CD14-positive monocyte (primary cell): ENCODE measurements at regions not wholly inside any gene's neighbourhood (a gene's known extent, or its start where the extent isn't known, plus 50 kb on each side); places are given as distances from the start of the nearest gene placed in this dataset.
A peak's percentile ranks its signal among the peaks of the same experiment; 100 is the strongest.

Source experiments
- DNase-seq, 3 donors: peaks; one replicate each; pipeline ENCODE4 v3.0.0-alpha.2; 2011 to 2022
- H2AFZ ChIP-seq: 2 replicates; pipeline ENCODE4 v1.6.0; 2012; ENCODE audit warnings: mild to moderate bottlenecking, low read depth, low read length, inconsistent platforms; ENCODE audit not compliant: insufficient read depth, poor library complexity, severe bottlenecking
- H3K27ac ChIP-seq, 2 donors: 1 replicate in 1 of 2; 2 replicates in 1 of 2; pipeline ENCODE4 v1.5.1; 2012 to 2013; ENCODE audit warnings: low read length in 2 of 2, control low read depth in 1 of 2, inconsistent platforms in 1 of 2, low read depth in 1 of 2, mild to moderate bottlenecking in 1 of 2
- H3K27me3 ChIP-seq, 2 donors: one replicate each; pipeline versions ENCODE4 v1.6.0 to v1.6.1; 2011 to 2013; ENCODE audit warnings: low read length in 2 of 2; ENCODE audit not compliant: control insufficient read depth in 2 of 2, insufficient read depth in 2 of 2
- H3K36me3 ChIP-seq, 2 donors: replicated peaks in 1 of 2; 1 replicate in 1 of 2; 2 replicates in 1 of 2; pipeline versions ENCODE4 v1.5.1 to v1.6.1; 2012 to 2013; ENCODE audit warnings: low read length in 2 of 2, control low read depth in 1 of 2, inconsistent platforms in 1 of 2, mild to moderate bottlenecking in 1 of 2; ENCODE audit not compliant: insufficient read depth in 2 of 2, control insufficient read depth in 1 of 2
- H3K4me1 ChIP-seq, 2 donors: 1 replicate in 1 of 2; 2 replicates in 1 of 2; pipeline versions ENCODE4 v1.5.1 to v1.6.1; 2012 to 2013; ENCODE audit warnings: low read length in 2 of 2, control low read depth in 1 of 2, inconsistent platforms in 1 of 2, mild to moderate bottlenecking in 1 of 2, moderate library complexity in 1 of 2; ENCODE audit not compliant: insufficient read depth in 2 of 2, control insufficient read depth in 1 of 2
- H3K4me2 ChIP-seq: replicated peaks from 2 replicates; pipeline ENCODE3; 2012; ENCODE audit warnings: low read length, moderate library complexity, mild to moderate bottlenecking; ENCODE audit not compliant: poor library complexity, severe bottlenecking; ENCODE audit errors: extremely low read depth
- H3K4me3 ChIP-seq, 3 experiments: fragments of 200-600 bp in 1 of 3; sonication (generic) in 1 of 3; replicated peaks in 1 of 3; 1 replicate in 2 of 3; 2 replicates in 1 of 3; pipeline ENCODE4 v1.5.1; 2011 to 2013; ENCODE audit warnings: low read length in 3 of 3, mild to moderate bottlenecking in 3 of 3, control low read depth in 2 of 3, low read depth in 2 of 3, inconsistent platforms in 1 of 3, moderate library complexity in 1 of 3
- H3K79me2 ChIP-seq: 2 replicates; pipeline ENCODE4 v1.6.0; 2012; ENCODE audit warnings: mild to moderate bottlenecking, control low read depth, inconsistent platforms, low read length, moderate library complexity; ENCODE audit not compliant: insufficient read depth
- H3K9ac ChIP-seq: 2 replicates; pipeline ENCODE4 v1.6.0; 2017; ENCODE audit warnings: low read length, mild to moderate bottlenecking; ENCODE audit not compliant: insufficient read depth, poor library complexity, severe bottlenecking
- H3K9me3 ChIP-seq, 2 donors: replicated peaks in 1 of 2; 1 replicate in 1 of 2; 2 replicates in 1 of 2; pipeline versions ENCODE4 v1.5.1 to v1.6.1; 2012 to 2013; ENCODE audit warnings: low read length in 2 of 2, control low read depth in 1 of 2; ENCODE audit not compliant: control insufficient read depth in 1 of 2, insufficient read depth in 1 of 2
- H4K20me1 ChIP-seq: 2 replicates; pipeline ENCODE4 v1.6.0; 2012; ENCODE audit warnings: mild to moderate bottlenecking, low read length, control low read depth, moderate library complexity; ENCODE audit not compliant: insufficient read depth
- H3K27ac Mint-ChIP-seq, 7 donors: one replicate each; pipeline ENCODE4 v1.8.0; 2020; ENCODE audit warnings: mild to moderate bottlenecking in 7 of 7, mixed read lengths in 7 of 7, moderate library complexity in 6 of 7, inconsistent platforms in 2 of 7
- H3K27me3 Mint-ChIP-seq, 3 donors: one replicate each; pipeline ENCODE4 v1.8.0; 2021 to 2022; ENCODE audit warnings: low read depth in 3 of 3, mild to moderate bottlenecking in 3 of 3, mixed read lengths in 3 of 3, moderate library complexity in 3 of 3, inconsistent platforms in 1 of 3
- H3K36me3 Mint-ChIP-seq, 2 donors: one replicate each; pipeline ENCODE4 v1.8.0; 2020; ENCODE audit warnings: mixed read lengths in 2 of 2, inconsistent platforms in 1 of 2, mild to moderate bottlenecking in 1 of 2
- H3K4me1 Mint-ChIP-seq: one replicate; pipeline ENCODE4 v1.8.0; 2020; ENCODE audit warnings: mild to moderate bottlenecking, mixed read lengths
- H3K4me3 Mint-ChIP-seq, 2 donors: one replicate each; pipeline ENCODE4 v1.8.0; 2020; ENCODE audit warnings: mild to moderate bottlenecking in 2 of 2, mixed read lengths in 2 of 2, moderate library complexity in 1 of 2
- H3K9me3 Mint-ChIP-seq, 7 donors: one replicate each; pipeline ENCODE4 v1.8.0; 2020 to 2022; ENCODE audit warnings: mixed read lengths in 7 of 7, mild to moderate bottlenecking in 6 of 7, moderate library complexity in 6 of 7, inconsistent platforms in 2 of 7
- CTCF ChIP-seq: fragments of 200-600 bp; IDR thresholded peaks from one replicate; pipeline ENCODE4 v1.8.0; 2022; ENCODE audit warnings: antibody characterized with exemption, mild to moderate bottlenecking
- WGBS: methylation state at CpG from one replicate; pipeline ENCODE4 v1.1.5; 2013; ENCODE audit warnings: missing lambda C conversion rate; ENCODE audit not compliant: insufficient coverage; 5-methylcytosine and 5-hydroxymethylcytosine counted together
- intact Hi-C, 2 donors: fragments of 100-400 bp; cut with micrococcal nuclease; formaldehyde crosslinking; loops; one replicate each; pipeline versions ENCODE4 v1.15.0 to v1.15.1; 2023

GRCh38 chr10:2145926-2146478, 408.7 kb upstream of the ADARB2 start:
- intact Hi-C loops = no loop called here
- Histone ChIP-seq H3K79me2 (no peaks in the 10 kb centered on the region), H3K9ac (no peak overlapping the region), H4K20me1 (no peaks in the 10 kb centered on the region), H3K4me3 (no peak overlapping the region), H3K9me3 (peaks cover 0 to 3% of the 10 kb centered on the region in 2 donors), H3K4me2 (no peak overlapping the region), H3K4me1 (no peaks in the 10 kb centered on the region), H3K27me3 (no peaks in the 10 kb centered on the region), H3K36me3 (no peaks in the 10 kb centered on the region), H3K27ac (no peak overlapping the region), H2AFZ (no peak overlapping the region)
- peaks cover 0 to 13% (median 2%) of the 10 kb centered on the region in 7 donors for H3K9me3 Mint-ChIP-seq
- no peaks in the 10 kb centered on the region for H3K36me3 Mint-ChIP-seq
- H3K4me1 Mint-ChIP-seq = no peaks in the 10 kb centered on the region
- H3K27ac Mint-ChIP-seq = no peak overlapping the region
- 67% methylated on average over 7 of the region's 18 CpGs for WGBS
- H3K27me3 Mint-ChIP-seq = peaks cover 0 to 7% (median 5%) of the 10 kb centered on the region in 3 donors
- DNase-seq = no peak
- H3K4me3 Mint-ChIP-seq = peak overlapping the region in 1 of 2 donors; percentile 18
- TF ChIP-seq CTCF = no peak

DNA sequence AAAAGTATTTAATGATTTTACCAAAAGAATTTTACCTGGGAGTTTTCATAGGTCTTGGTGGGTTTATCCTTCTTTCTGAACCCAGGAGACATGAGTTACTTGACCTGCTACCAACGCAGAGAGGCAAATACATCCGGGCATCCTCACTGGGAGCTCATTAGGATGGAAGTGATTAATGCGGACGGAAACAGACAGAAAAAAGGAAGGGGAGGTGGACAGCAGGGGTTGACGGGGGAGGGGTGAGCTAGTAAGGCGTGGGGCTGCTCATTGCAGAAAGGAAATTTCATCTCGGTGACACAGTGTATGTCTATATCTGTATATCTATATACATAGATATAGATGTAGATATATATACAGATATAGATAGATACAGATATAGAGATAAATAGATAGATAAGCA, 408.2 kb upstream of the ADARB2 start:
- no peaks in the 10 kb centered on the region for H3K27me3 ChIP-seq
- no peaks in the 10 kb centered on the region for H3K79me2 ChIP-seq
- peaks cover 0 to 3% of the 10 kb centered on the region in 2 donors for H3K9me3 ChIP-seq
- no peak overlapping the region for H2AFZ ChIP-seq
- Mint-ChIP-seq H3K27me3 (peaks cover 0 to 6% (median 5%) of the 10 kb centered on the region in 3 donors), H3K27ac (no peak overlapping the region), H3K9me3 (peaks cover 0 to 10% (median 2%) of the 10 kb centered on the region in 7 donors), H3K4me1 (no peaks in the 10 kb centered on the region), H3K4me3 (no peak overlapping the region), H3K36me3 (no peaks in the 10 kb centered on the region)
- H3K4me1 ChIP-seq = no peaks in the 10 kb centered on the region
- no peak for TF ChIP-seq CTCF
- H3K27ac ChIP-seq = no peak overlapping the region
- intact Hi-C loops = no loop called here
- DNase-seq = no peak
- no peaks in the 10 kb centered on the region for H3K36me3 ChIP-seq
- WGBS = 62% methylated on average over 4 of the region's 7 CpGs
- no peak overlapping the region for H3K9ac ChIP-seq
- H4K20me1 ChIP-seq = no peaks in the 10 kb centered on the region
- no peak overlapping the region for H3K4me2 ChIP-seq
- no peak overlapping the region for H3K4me3 ChIP-seq
